ENCODE measurements at regions not wholly inside any gene's neighbourhood (a gene's known extent, or its start where the extent isn't known, plus 50 kb on each side); places are given as distances from the start of the nearest gene placed in this dataset.

DNA sequence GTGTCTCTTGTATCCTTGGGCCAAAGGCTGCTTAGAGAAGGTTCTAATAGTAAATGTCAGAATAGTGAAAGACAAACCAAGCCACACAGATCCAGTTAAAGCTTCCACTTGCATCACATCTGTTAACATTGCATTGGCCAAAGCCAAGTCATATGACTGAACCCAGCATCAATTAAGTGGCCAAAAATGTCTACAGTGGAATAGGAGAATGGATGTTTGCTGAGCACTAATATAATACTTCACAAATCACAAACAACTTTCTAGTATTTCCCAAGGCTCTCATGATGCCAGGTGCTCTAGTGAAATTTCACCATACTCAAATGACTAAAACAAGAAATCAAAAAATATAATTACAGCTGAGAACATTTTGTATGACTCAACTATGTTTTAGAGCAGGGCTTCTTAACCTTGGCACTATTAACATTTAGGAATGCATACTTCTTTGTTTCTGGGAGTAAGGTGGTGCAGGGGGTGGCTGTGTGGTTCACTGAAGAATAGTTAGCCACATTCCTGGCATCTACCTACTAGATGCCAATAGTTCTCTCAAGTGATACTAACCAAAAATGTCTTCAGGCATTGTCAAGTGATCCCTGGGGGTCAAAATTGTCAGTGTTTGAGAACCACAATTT, 148.0 kb upstream of the SPTLC3 start:
- Mint-ChIP-seq H3K36me3 (ENCODE audit: unreplicated experiment) (peaks cover 4% of the 10 kb centered on the region), H3K4me1 (ENCODE audit: low read depth, unreplicated experiment) (peaks cover 10% of the 10 kb centered on the region)

DNA sequence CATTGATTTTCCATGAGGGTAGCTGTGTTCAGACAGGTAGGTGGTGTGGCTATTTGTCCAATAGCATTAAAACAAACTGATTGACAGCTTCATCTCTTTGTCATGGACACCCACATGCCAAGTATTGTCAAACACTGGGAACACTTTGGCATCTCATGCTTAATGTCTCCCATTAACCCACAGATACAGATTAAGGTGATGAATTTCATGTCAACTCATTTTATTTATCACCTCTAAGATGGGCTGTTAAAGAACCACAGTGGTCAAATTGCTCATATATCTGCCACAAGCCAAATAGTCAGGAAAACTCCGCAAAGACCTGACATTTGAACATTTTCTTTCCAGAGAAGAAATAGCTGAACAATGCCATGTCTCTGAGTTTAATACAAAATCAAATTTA, 139.1 kb upstream of the SPTLC3 start:
- DNase-seq, result no peak

More for the DNA sequence above, 148.0 kb upstream of the SPTLC3 start:
- Mint-ChIP-seq H3K4me3 (ENCODE audit: unreplicated experiment) (no peak overlapping the region), H3K9me3 (ENCODE audit: unreplicated experiment) (peaks cover 2% of the 10 kb centered on the region), H3K27me3 (ENCODE audit: unreplicated experiment) (no peaks in the 10 kb centered on the region), H3K27ac (ENCODE audit: unreplicated experiment) (no peak overlapping the region)
- TF ChIP-seq CTCF (IDR thresholded peaks at IDR 0.05; ENCODE audit: partially characterized antibody, unreplicated experiment), result no peak
- DNase-seq, result no peak

DNA sequence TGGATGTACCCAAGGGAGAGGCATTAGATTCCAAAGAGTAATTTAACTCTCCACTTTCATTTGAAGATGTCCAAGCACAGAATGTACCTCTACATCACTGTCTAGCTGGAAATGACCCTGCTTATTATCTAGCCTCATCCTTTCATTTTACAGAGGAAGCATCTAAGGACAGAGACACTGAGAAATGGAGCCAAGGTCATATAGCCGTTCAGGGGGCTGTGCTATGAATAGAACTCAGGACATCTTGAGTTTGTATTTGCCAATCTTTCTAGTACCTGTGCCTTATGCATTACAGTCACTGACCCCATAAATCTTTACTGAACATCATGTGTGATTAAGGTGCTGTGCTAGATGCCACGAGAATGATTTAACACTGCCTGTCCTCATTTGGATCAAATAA, 138.2 kb upstream of the SPTLC3 start:
- TF ChIP-seq CTCF (IDR thresholded peaks at IDR 0.05; ENCODE audit: partially characterized antibody, unreplicated experiment), result no peak
- no peak for DNase-seq
- Mint-ChIP-seq H3K4me3 (ENCODE audit: unreplicated experiment) (no peak overlapping the region), H3K27ac (ENCODE audit: unreplicated experiment) (no peak overlapping the region), H3K27me3 (ENCODE audit: unreplicated experiment) (no peaks in the 10 kb centered on the region), H3K36me3 (ENCODE audit: unreplicated experiment) (no peaks in the 10 kb centered on the region), H3K4me1 (ENCODE audit: low read depth, unreplicated experiment) (no peaks in the 10 kb centered on the region), H3K9me3 (ENCODE audit: unreplicated experiment) (peaks cover 2% of the 10 kb centered on the region)

More for the DNA sequence above, 139.1 kb upstream of the SPTLC3 start:
- no peak for TF ChIP-seq CTCF (IDR thresholded peaks at IDR 0.05; ENCODE audit: partially characterized antibody, unreplicated experiment)
- Mint-ChIP-seq H3K9me3 (ENCODE audit: unreplicated experiment) (peaks cover 2% of the 10 kb centered on the region), H3K27me3 (ENCODE audit: unreplicated experiment) (no peaks in the 10 kb centered on the region), H3K36me3 (ENCODE audit: unreplicated experiment) (no peaks in the 10 kb centered on the region), H3K4me1 (ENCODE audit: low read depth, unreplicated experiment) (no peaks in the 10 kb centered on the region), H3K4me3 (ENCODE audit: unreplicated experiment) (no peak overlapping the region), H3K27ac (ENCODE audit: unreplicated experiment) (no peak overlapping the region)

DNA sequence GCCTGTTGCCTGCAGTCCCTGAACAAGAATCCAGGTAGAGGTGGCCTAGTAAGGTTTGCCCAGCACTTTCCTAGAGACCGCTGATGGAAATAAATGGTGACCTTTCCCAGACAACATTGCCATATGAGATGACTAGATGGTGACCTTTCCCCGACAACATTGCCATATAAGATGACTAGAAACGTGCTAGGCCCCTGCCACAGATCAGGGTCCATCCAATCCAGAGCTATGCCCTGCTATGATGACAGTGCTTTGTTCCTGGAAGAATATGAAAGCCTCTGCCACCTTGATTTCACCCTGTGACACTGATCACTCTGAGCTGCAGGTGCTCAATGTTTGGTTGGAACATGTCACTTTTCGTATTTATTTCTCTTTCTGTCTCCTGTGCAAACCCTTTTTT, 133.8 kb upstream of the SPTLC3 start:
- H3K4me1 Mint-ChIP-seq (ENCODE audit: low read depth, unreplicated experiment), result no peaks in the 10 kb centered on the region

More for the DNA sequence above, 133.8 kb upstream of the SPTLC3 start:
- Mint-ChIP-seq H3K9me3 (ENCODE audit: unreplicated experiment) (peaks cover 2% of the 10 kb centered on the region), H3K27me3 (ENCODE audit: unreplicated experiment) (no peaks in the 10 kb centered on the region), H3K4me3 (ENCODE audit: unreplicated experiment) (no peak overlapping the region), H3K27ac (ENCODE audit: unreplicated experiment) (no peak overlapping the region), H3K36me3 (ENCODE audit: unreplicated experiment) (no peaks in the 10 kb centered on the region)
- DNase-seq, result no peak
- no peak for TF ChIP-seq CTCF (IDR thresholded peaks at IDR 0.05; ENCODE audit: partially characterized antibody, unreplicated experiment)
